ENCODE measurements at regions not wholly inside any gene's neighbourhood (a gene's known extent, or its start where the extent isn't known, plus 50 kb on each side); places are given as distances from the start of the nearest gene placed in this dataset.

DNA sequence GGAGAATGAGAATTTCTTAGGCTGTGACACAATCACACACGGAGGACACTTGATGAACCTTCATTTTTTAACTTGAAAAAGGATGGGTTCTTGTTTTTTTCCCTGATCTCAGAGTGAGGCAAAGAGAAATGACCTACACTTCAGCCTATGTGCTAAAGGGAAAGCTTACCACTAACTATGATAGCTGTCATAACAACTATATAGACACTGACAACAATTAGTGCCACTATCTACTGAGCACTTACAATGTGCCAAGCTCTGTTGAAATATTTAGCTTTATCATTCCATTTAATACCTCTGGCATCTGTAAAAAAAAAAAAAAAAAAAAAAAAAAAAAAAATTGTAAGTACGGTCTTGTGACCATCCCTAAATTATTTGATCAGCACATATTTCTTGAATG lies 135.9 kb upstream of the WWC1 start:
- TF ChIP-seq CTCF (IDR thresholded peaks at IDR 0.05; ENCODE audit: insufficient read depth, low read length), result no peak
- no peak overlapping the region for H3K4me3 ChIP-seq (ENCODE audit: low read depth, low read length)
- no peak for DNase-seq (ENCODE audit: low read depth)

- no peak overlapping the region for H3K4me3 ChIP-seq (ENCODE audit: low read depth, low read length)
- no peak for TF ChIP-seq CTCF (IDR thresholded peaks at IDR 0.05; ENCODE audit: insufficient read depth, low read length)
- no peak for DNase-seq (ENCODE audit: low read depth)
These were observed 135.3 kb upstream of the WWC1 start for GRCh38 chr5:168156170-168156569.

DNA sequence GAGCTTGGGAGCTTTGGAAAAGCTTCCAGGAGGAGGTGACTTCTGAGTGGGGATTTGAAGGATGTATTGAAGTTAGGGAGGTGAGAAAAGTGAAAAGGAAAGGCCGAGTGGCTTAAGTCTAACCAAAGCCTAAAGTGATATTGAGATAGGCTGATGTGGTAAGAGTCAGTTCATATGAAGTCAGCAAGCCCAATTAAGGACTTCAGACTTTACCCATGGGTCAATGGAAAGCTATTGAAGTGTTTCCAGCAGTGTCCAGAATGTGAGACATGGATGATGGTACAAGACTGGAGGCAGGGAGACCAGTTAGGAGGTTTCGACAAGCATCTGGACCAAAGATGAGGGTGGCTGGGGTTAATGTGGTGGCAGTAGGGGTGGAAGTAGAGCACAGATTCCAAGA lies 134.3 kb upstream of the WWC1 start:
- no peak for DNase-seq (ENCODE audit: low read depth)
- no peak for TF ChIP-seq CTCF (IDR thresholded peaks at IDR 0.05; ENCODE audit: insufficient read depth, low read length)
- H3K4me3 ChIP-seq (ENCODE audit: low read depth, low read length), result no peak overlapping the region

DNA sequence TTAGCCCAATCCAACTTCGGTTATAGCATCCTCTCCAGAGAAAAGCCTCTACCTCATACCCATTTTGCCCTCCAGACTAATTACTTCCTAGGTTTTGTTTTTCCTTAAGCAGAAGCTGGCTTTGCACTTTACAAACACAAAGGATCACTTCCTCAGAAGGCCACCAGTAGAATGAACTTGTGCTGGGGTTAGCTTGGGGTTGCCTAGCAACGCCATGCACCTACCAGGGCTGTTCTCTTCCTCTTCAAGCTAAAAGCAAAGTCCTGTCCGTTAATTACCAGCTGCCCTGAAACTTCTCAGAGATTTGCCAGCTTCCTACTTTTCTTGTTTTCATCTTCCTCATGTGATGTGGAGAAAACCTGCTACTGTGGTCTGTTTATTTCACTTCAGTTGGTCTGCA lies 132.0 kb upstream of the WWC1 start:
- no peak overlapping the region for H3K4me3 ChIP-seq (ENCODE audit: low read depth, low read length)
- no peak for DNase-seq (ENCODE audit: low read depth)
- TF ChIP-seq CTCF (IDR thresholded peaks at IDR 0.05; ENCODE audit: insufficient read depth, low read length), result no peak

DNA sequence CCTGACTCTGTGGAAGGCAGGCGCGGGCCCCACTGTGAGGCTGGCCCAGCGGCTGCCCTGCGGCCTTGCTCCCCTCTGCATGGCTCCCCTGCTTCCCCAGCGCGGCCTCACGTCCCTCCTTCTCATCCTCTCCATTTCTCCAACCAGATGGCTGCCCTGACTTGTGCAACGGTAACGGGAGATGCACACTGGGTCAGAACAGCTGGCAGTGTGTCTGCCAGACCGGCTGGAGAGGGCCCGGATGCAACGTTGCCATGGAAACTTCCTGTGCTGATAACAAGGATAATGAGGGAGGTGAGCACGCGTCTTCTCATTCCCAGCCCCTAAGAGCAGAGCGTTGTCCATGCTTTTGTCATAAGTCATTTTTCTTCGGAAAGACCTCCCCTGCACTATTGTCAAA lies 129.0 kb upstream of the WWC1 start:
- H3K4me3 ChIP-seq (ENCODE audit: low read depth, low read length), result no peak overlapping the region
- DNase-seq (ENCODE audit: low read depth), result no peak
- no peak for TF ChIP-seq CTCF (IDR thresholded peaks at IDR 0.05; ENCODE audit: insufficient read depth, low read length)

GRCh38 chr5:168163966-168164365 lies 127.5 kb upstream of the WWC1 start:
- no peak overlapping the region for H3K4me3 ChIP-seq (ENCODE audit: low read depth, low read length)
- no peak for TF ChIP-seq CTCF (IDR thresholded peaks at IDR 0.05; ENCODE audit: insufficient read depth, low read length)
- DNase-seq (ENCODE audit: low read depth), result no peak

GRCh38 chr5:168165221-168165914 lies 126.1 kb upstream of the WWC1 start:
- TF ChIP-seq CTCF (IDR thresholded peaks at IDR 0.05; ENCODE audit: insufficient read depth, low read length), result no peak
- H3K4me3 ChIP-seq (ENCODE audit: low read depth, low read length), result no peak overlapping the region
- no peak for DNase-seq (ENCODE audit: low read depth)
